Right cardiac atrium (tissue), 5 donors: ENCODE measurements at regions not wholly inside any gene's neighbourhood (a gene's known extent, or its start where the extent isn't known, plus 50 kb on each side); places are given as distances from the start of the nearest gene placed in this dataset.

ENCODE experiments used
- ATAC-seq, 2 donors: fragments of 200-7000 bp; cut with Tn5 transposase; one replicate each; pipeline versions ENCODE4 v1.8.0 to v1.9.1; 2020; ENCODE audit warnings: moderate library complexity in 2 of 2, mild to moderate bottlenecking in 1 of 2
- DNase-seq, 3 donors: peaks; one replicate each; pipeline ENCODE4 v3.0.0-alpha.2; 2020
- H3K27ac ChIP-seq: one replicate; pipeline ENCODE4 v1.5.1; 2013; ENCODE audit warnings: mild to moderate bottlenecking, low read length, control low read depth, moderate library complexity
- H3K27me3 ChIP-seq: one replicate; pipeline ENCODE4 v1.6.1; 2013; ENCODE audit not compliant: control insufficient read depth, insufficient read depth
- H3K4me1 ChIP-seq: one replicate; pipeline ENCODE4 v1.6.1; 2013; ENCODE audit warnings: low read length; ENCODE audit not compliant: control insufficient read depth, insufficient read depth
- H3K4me3 ChIP-seq: one replicate; pipeline ENCODE4 v1.5.1; 2013; ENCODE audit warnings: low read length, control low read depth
- H3K9me3 ChIP-seq: one replicate; pipeline ENCODE4 v1.6.1; 2013; ENCODE audit warnings: low read length; ENCODE audit not compliant: control insufficient read depth
- WGBS: extraction: QIAGEN DNeasy Blood & Tissue Kit; methylation state at CpG from one replicate; pipeline ENCODE4 v1.1.7; 2013; 5-methylcytosine and 5-hydroxymethylcytosine counted together
- intact Hi-C, 4 donors: fragments of 100-400 bp; cut with DNase I; formaldehyde crosslinking; loops; one replicate each; pipeline versions ENCODE4 v1.11.0 to v1.14.0; 2022 to 2023
- donor health status: healthy with polysubstance abuse.
- donor health status: DM: no; HTN: yes; CAD: no.
- donor health status: DM: no; HTN: no; CAD: no.
- donor health status: DM: no; HTN: yes; CAD: no; lungs with severe emphysema.
- donor health status: DM: yes; HTN: yes; CAD: no.

DNA sequence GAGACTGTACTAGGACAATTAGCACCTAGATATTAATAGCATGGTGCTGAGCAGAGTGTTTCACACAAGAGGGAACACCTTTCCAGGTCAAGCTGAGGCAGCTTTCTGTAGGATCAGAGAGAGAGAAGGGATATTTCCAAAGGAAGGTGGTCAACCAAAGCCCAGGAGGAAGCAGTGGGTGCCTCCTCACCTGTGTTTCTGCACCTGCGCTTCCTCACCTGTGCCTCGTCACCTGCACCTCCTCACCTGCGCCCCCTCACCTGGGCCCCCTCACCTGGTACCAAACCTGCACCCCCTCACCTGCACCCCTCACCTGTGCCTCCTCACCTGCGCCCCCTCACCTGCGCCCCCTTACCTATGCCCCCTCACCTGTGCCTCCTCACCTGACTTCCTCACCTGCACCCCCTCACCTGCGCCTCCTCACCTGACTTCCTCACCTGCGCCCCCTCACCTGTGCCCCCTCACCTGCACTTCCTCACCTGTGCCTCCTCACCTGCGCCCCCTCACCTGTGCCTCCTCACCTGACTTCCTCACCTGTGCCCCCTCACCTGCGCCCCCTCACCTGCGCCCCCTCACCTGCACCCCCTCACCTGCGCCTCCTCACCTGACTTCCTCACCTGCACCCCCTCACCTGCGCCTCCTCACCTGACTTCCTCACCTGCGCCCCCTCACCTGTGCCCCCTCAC lies 67.9 kb downstream of the TTLL2 start:
- DNase-seq (peak in 1 of 3 donors; percentile 12), ATAC-seq (no peak)
- H3K4me3 ChIP-seq: no peak overlapping the region
- H3K9me3 ChIP-seq: no peaks in the 10 kb centered on the region
- WGBS: 81% methylated on average over 13 of the region's 13 CpGs
- intact Hi-C loops: no loop called here
- H3K4me1 ChIP-seq: no peaks in the 10 kb centered on the region
- H3K27me3 ChIP-seq: no peaks in the 10 kb centered on the region
- no peak overlapping the region for H3K27ac ChIP-seq

DNA sequence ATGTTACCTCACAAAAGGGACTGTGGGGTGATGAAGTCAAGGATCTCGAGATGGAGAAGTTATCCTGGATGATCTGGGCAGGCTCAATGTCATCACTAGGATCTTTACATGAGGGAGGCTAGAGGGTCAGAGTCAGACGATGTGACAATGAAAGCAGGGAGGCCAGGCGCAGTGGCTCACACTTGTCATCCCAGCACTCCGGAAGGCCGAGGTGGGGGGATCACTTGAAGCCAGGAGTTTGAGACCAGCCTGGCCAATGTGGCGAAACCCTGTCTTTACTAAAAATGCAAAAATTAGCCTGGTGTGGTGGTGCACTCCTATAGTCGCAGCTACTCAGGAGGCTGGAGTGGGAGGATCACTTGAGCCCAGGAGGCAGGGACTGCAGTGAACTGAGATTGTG lies 68.8 kb downstream of the TTLL2 start:
- Histone ChIP-seq H3K4me1 (no peaks in the 10 kb centered on the region), H3K9me3 (no peaks in the 10 kb centered on the region), H3K27ac (no peak overlapping the region), H3K27me3 (no peaks in the 10 kb centered on the region), H3K4me3 (no peak overlapping the region)
- peak in 1 of 3 donors; percentile 3 for DNase-seq
- intact Hi-C loops: no loop called here
- 87% methylated on average over 7 of the region's 7 CpGs for WGBS
- ATAC-seq: no peak

DNA sequence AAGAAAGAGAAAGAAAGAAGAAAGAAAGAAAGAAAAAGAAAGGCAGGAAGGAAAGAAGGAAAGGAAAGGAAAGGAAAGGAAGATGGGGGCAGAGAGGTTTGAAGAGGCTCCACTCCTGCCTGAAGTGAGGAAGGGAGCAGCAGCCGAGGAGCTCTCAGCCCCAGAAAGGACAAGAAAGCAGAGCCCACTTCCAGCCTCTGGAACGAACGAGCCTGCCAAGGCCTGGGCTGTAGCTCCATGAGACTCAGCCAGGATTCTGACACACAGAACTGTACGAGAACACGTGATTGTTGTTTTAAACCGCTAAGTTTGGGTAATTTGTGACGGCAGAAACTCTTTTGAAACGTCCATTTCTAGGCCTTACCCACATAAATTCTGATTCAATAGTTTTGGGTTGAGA lies 69.5 kb downstream of the TTLL2 start:
- Histone ChIP-seq H3K27ac (no peak overlapping the region), H3K4me1 (no peaks in the 10 kb centered on the region), H3K9me3 (no peaks in the 10 kb centered on the region), H3K27me3 (no peaks in the 10 kb centered on the region), H3K4me3 (no peak overlapping the region)
- DNase-seq (no peak), ATAC-seq (no peak)
- WGBS: 61% methylated on average over 8 of the region's 8 CpGs
- intact Hi-C loops: no loop called here

DNA sequence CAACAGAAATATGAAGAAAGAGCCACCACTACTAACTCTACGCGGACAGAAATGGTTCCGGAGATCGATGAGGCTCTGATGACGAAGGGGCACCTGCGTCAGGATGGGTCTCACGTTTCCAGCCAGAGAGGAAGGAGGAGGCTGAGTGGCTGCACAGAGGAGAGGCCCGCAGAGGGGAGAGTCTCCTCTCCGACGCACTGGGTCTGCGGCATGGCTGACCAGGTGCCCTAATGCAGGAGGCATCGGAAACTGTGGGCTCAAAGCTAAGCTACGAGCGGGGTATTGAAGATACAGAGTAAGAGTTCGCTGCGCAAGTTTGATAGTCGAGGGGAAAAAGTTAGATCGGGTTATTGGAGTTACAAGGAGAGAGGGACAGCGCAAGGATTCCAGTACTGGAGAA lies 69.9 kb downstream of the TTLL2 start:
- WGBS: 92% methylated on average over 19 of the region's 19 CpGs

DNA sequence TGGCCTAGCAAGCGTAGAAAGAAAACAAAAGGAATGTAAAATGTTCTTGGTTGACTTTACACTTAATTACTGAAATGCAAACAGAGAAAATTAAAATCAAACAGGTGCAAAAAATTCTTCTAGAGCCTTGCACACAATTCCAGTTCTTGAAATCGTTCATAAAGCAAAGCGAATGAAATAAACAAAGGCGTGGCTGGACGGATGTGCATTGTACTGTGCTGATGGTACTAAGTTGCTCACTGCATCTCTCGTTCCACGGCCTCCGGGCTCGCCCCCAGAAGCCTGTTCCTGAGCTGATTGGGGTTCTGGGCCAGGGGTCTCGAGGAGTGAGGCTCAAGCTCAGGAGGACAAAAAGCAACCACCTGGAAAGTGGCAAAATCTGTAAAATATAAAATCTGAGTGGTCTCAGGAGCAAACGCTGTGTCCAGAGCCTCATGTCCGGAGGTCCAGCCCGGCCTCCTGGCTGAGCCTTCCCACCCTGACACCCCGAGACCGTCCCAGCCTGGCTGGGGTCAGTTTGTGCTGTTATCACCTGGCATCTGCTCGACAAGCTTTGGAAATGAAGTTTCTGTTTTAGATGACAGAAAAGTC lies 71.3 kb downstream of the TTLL2 start:
- no peak for ATAC-seq
- DNase-seq: no peak
- intact Hi-C loops: no loop called here
- Histone ChIP-seq H3K9me3 (no peaks in the 10 kb centered on the region), H3K4me3 (no peak overlapping the region), H3K27ac (no peak overlapping the region), H3K4me1 (no peaks in the 10 kb centered on the region), H3K27me3 (no peaks in the 10 kb centered on the region)
- WGBS: 86% methylated on average over 16 of the region's 16 CpGs

More for the DNA sequence above, 69.9 kb downstream of the TTLL2 start:
- Histone ChIP-seq H3K27me3 (no peaks in the 10 kb centered on the region), H3K4me3 (no peak overlapping the region), H3K27ac (no peak overlapping the region), H3K9me3 (no peaks in the 10 kb centered on the region), H3K4me1 (no peaks in the 10 kb centered on the region)
- intact Hi-C loops: no loop called here
- DNase-seq (no peak), ATAC-seq (no peak)

DNA sequence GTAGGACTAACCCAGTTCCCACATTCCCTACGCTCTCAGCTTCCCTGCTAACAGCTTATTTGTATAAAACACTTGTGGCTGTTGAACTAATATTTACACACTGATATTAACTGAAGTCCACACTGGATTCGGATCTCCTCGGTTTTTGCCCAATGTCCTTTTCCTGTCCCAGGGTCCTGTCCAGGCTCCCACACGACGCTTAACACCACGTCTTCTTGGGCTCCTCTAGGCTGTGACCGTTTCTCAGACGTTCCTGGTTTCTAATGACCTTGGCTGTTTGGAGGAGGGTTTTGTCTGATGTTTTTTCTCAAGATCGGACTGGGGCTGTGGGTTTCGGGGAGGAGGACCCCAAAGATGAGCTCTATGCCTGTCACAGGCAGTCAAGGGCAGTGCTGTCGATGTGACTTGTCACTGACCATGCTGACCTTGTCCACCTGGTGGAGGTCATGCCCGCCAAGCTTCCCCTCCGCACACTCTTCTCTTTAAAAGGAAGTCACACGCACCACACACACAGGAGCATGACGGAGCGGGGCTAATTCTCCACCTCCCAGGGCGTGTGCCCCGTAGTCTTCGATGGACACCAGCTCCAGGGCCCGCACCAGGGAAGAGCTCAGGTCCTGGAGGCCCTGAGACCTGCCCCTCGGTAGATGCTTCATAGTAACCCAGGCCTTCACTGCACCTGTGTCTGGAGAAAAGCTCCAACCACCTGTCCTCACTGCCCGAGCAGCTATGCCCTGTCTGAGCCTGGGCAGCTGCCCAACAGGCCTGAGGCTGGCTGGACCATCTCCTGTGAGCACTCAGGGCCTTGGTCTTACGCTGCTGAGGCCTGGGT lies 72.0 kb downstream of the TTLL2 start:
- ATAC-seq: no peak
- H3K9me3 ChIP-seq: no peaks in the 10 kb centered on the region
- H3K4me3 ChIP-seq: no peak overlapping the region
- DNase-seq: no peak
- no peaks in the 10 kb centered on the region for H3K4me1 ChIP-seq
- no peaks in the 10 kb centered on the region for H3K27me3 ChIP-seq
- intact Hi-C loops: no loop called here
- no peak overlapping the region for H3K27ac ChIP-seq
- 83% methylated on average over 23 of the region's 23 CpGs for WGBS

DNA sequence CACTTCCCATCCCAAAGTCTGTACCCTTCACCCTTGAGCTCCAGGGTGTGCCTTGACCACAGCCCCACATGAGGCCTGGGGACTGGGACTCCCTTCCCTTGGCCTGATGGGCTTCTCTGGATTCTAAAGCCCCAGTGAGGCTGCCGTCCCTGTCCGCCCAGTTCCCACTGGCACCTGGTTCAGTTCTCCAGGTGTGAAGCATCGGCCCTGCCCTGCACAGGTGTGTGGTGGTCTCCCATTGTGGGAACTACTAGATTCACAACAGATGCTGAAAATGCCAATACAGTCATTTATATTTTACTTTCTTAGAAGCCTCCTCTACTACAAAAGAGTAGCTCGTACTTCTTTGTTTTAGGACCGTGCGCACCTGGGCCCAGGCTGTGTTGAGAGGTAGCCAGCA lies 72.8 kb downstream of the TTLL2 start:
- no peak for DNase-seq
- no peaks in the 10 kb centered on the region for H3K9me3 ChIP-seq
- no peaks in the 10 kb centered on the region for H3K4me1 ChIP-seq
- no peaks in the 10 kb centered on the region for H3K27me3 ChIP-seq
- no peak overlapping the region for H3K27ac ChIP-seq
- ATAC-seq: no peak
- no peak overlapping the region for H3K4me3 ChIP-seq
- WGBS: 94% methylated on average over 6 of the region's 6 CpGs
- intact Hi-C loops: no loop called here

DNA sequence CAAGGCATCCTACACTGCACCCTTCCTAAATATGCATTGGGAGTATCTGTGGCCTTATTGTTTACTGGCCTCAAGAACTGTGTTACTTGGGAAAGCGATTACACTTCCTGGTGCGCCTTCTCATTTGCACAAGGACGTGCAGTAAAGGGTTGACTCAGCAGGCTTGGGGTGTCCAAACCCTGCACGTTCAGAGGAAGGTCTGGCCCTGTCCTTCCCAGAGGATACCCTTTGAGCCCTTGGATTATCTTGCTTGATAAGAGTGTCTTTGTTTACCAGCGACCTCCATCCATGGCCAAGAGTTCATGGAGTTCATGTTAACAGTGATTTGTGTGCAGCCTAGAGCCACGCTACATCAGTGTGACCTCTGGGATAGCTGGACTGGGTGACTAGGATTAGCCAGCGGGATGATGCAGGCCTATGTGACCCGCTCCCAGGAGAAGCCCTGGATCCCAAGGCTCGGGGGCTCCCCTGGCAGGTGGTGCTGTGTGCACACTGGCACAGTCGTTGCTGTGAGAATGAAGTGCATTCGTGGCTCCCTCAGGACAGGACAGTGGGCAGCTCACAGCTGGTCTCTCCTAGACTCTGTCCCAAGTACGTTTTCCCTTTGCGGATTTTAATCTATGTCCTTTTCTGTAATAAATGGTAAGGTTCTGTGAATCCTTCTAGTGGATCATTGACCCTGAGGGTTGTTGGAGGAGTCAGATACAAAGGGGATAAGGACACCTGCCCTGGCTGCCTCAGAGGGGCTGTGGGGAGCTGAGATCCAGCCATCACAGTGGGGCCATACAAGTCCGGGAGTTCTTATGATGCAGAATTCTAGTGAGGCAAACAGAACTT lies 73.5 kb downstream of the TTLL2 start:
- intact Hi-C loops: no loop called here
- no peak for DNase-seq
- no peak overlapping the region for H3K4me3 ChIP-seq
- 81% methylated on average over 14 of the region's 14 CpGs for WGBS
- no peaks in the 10 kb centered on the region for H3K4me1 ChIP-seq
- no peak for ATAC-seq
- no peaks in the 10 kb centered on the region for H3K27me3 ChIP-seq
- H3K9me3 ChIP-seq: no peaks in the 10 kb centered on the region
- no peak overlapping the region for H3K27ac ChIP-seq

DNA sequence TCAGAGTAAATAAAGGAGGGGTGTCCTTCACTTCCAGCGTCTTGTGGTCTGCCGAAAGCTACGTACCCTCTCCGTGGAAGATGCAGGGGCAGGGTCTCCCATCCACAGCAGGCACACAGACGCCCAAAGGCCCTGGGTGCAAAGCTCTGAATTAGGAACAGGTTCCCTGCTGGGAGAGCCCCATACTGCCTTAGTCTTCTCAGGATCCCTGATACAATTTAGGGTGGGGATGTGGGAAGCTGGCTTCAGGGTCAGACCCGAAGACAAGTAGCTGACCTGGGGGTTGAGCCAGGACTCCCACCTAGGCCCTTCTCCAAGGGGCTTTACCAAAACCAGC lies 74.1 kb downstream of the TTLL2 start:
- no peaks in the 10 kb centered on the region for H3K9me3 ChIP-seq
- intact Hi-C loops: no loop called here
- no peak overlapping the region for H3K4me3 ChIP-seq
- no peaks in the 10 kb centered on the region for H3K27me3 ChIP-seq
- H3K4me1 ChIP-seq: no peaks in the 10 kb centered on the region
- 92% methylated on average over 6 of the region's 6 CpGs for WGBS
- no peak overlapping the region for H3K27ac ChIP-seq
- ATAC-seq: no peak
- DNase-seq: no peak

DNA sequence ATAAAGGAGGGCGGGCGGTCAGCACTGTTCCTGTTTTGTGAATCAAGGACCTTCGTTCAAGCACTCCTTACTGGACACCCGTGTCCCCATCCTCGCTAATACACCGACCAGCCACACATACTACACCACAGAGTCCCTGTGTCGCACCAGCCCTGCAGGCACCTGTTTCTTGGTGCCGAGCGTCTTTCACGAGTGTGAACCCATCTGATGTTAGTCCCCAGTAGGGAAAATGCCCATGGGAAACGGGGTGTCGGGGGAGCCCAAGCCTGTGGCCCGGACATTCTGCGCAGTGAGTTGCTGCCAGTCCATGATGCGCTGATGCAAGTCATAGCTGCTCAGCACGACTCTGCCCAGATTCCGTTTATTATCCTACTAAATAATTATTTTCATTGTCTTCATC lies 74.7 kb downstream of the TTLL2 start:
- Histone ChIP-seq H3K27me3 (no peaks in the 10 kb centered on the region), H3K4me3 (no peak overlapping the region), H3K27ac (no peak overlapping the region), H3K4me1 (no peaks in the 10 kb centered on the region), H3K9me3 (no peaks in the 10 kb centered on the region)
- intact Hi-C loops: no loop called here
- WGBS: 89% methylated on average over 17 of the region's 17 CpGs
- no peak for DNase-seq
- no peak for ATAC-seq
